SK-N-SH (cell line): ENCODE measurements at regions not wholly inside any gene's neighbourhood (a gene's known extent, or its start where the extent isn't known, plus 50 kb on each side); places are given as distances from the start of the nearest gene placed in this dataset.

Experiments
- EZH2phosphoT487 ChIP-seq: fragments of 200-600 bp; sonication (generic); IDR thresholded peaks from 2 replicates; pipeline ENCODE4 v1.6.1; 2017; ENCODE audit warnings: low read depth, mixed run types, mild to moderate bottlenecking, antibody characterized with exemption, moderate library complexity, borderline replicate concordance
- RFX5 ChIP-seq: IDR thresholded peaks from 2 replicates; pipeline ENCODE4 v1.6.1; 2012; ENCODE audit warnings: mild to moderate bottlenecking, improper control_type of control experiment, low read length
- TF ChIP-seq, protein P1 (sequence below): IDR thresholded peaks from 2 replicates; pipeline ENCODE4 v1.4.0; 2012; ENCODE audit warnings: low read depth
- TF ChIP-seq, protein P2 (sequence below): fragments of 200-600 bp; sonication (generic); IDR thresholded peaks from 2 replicates; pipeline ENCODE4 v1.6.1; 2017; ENCODE audit warnings: antibody characterized with exemption, mild to moderate bottlenecking, moderate library complexity

DNA sequence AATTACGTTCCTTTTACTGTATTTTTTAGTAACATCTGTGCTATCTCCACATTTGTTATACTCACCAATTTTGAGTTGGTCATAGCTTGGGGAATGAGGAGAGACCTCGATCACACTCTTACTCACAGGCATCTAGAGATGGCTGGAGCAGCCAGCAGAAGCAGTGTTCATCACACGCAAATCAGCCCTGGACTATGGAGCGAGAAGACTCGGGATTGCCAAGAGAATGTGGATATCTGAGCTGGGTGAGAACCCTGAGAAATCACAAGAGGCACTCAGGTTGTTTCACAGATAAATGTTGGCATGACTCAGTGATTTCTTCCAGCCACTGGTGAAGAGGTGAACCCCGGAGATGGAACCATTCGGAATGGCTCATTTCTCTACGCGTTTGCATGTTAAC, 820.1 kb upstream of the IGFBP3 start:
- TF ChIP-seq RFX5 (no peak), EZH2phosphoT487 (no peak)
- TF ChIP-seq, protein P1, sequence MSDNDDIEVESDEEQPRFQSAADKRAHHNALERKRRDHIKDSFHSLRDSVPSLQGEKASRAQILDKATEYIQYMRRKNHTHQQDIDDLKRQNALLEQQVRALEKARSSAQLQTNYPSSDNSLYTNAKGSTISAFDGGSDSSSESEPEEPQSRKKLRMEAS: no peak
- TF ChIP-seq, protein P2, sequence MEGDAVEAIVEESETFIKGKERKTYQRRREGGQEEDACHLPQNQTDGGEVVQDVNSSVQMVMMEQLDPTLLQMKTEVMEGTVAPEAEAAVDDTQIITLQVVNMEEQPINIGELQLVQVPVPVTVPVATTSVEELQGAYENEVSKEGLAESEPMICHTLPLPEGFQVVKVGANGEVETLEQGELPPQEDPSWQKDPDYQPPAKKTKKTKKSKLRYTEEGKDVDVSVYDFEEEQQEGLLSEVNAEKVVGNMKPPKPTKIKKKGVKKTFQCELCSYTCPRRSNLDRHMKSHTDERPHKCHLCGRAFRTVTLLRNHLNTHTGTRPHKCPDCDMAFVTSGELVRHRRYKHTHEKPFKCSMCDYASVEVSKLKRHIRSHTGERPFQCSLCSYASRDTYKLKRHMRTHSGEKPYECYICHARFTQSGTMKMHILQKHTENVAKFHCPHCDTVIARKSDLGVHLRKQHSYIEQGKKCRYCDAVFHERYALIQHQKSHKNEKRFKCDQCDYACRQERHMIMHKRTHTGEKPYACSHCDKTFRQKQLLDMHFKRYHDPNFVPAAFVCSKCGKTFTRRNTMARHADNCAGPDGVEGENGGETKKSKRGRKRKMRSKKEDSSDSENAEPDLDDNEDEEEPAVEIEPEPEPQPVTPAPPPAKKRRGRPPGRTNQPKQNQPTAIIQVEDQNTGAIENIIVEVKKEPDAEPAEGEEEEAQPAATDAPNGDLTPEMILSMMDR: no peak
